AG04449 (cell line): ENCODE measurements at regions not wholly inside any gene's neighbourhood (a gene's known extent, or its start where the extent isn't known, plus 50 kb on each side); places are given as distances from the start of the nearest gene placed in this dataset.

Experiments used
- CTCF ChIA-PET: fragments of 350-600 bp; formaldehyde crosslinking; extraction: SDS; loops from one replicate; lab custom pipeline; 2021; ENCODE audit warnings: antibody characterized with exemption; lab: Yijun Ruan, JAX
- POLR2A ChIA-PET: fragments of 400-600, 350-600 bp; formaldehyde crosslinking; extraction: SDS; loops from one replicate; lab custom pipeline; 2020; ENCODE audit warnings: antibody characterized with exemption, inconsistent platforms; lab: Yijun Ruan, JAX
- DNase-seq: peaks from one replicate; pipeline ENCODE4 v3.0.0-alpha.2; 2010; ENCODE audit warnings: low read depth, low spot score
- H3K4me3 ChIP-seq: 2 replicates; pipeline ENCODE4 v1.5.1; 2011; ENCODE audit warnings: low read depth, mild to moderate bottlenecking, control low read depth, low read length
- CTCF ChIP-seq: IDR thresholded peaks from one replicate; pipeline ENCODE4 v1.5.1; 2011; ENCODE audit warnings: mild to moderate bottlenecking, moderate library complexity, low read length, control low read depth, inconsistent platforms; ENCODE audit not compliant: insufficient read depth; ENCODE audit errors: missing control alignments

GRCh38 chr18:35817604-35818352, 154.7 kb upstream of the RMP24 start:
- CTCF ChIA-PET: no interaction called here
- POLR2A ChIA-PET: no interaction called here
- TF ChIP-seq CTCF: no peak
- no peak overlapping the region for H3K4me3 ChIP-seq
- no peak for DNase-seq

GRCh38 chr18:35818353-35818667, 154.2 kb upstream of the RMP24 start:
- TF ChIP-seq CTCF: no peak

GRCh38 chr18:35822413-35822812, 150.1 kb upstream of the RMP24 start:
- CTCF ChIA-PET: no interaction called here
- POLR2A ChIA-PET: no interaction called here
- H3K4me3 ChIP-seq: no peak overlapping the region
- no peak for DNase-seq
- TF ChIP-seq CTCF: no peak

More at GRCh38 chr18:35818353-35818667, 154.2 kb upstream of the RMP24 start:
- CTCF ChIA-PET: no interaction called here
- H3K4me3 ChIP-seq: no peak overlapping the region
- POLR2A ChIA-PET: no interaction called here
- DNase-seq: no peak

GRCh38 chr18:35826477-35826876, 146.0 kb upstream of the RMP24 start:
- no peak for TF ChIP-seq CTCF
- no peak for DNase-seq
- no peak overlapping the region for H3K4me3 ChIP-seq
- POLR2A ChIA-PET: no interaction called here
- CTCF ChIA-PET: no interaction called here

GRCh38 chr18:35827275-35827902, 145.1 kb upstream of the RMP24 start:
- no peak overlapping the region for H3K4me3 ChIP-seq
- ChIA-PET POLR2A (no interaction called here), CTCF (interaction anchor here (0.6 kb wide), 1 partner anchor 96 kb away, joined by 3 read pairs; no protein-coding TSS in a partner anchor)
- no peak for TF ChIP-seq CTCF
- DNase-seq: no peak

GRCh38 chr18:35827903-35828275, 144.6 kb upstream of the RMP24 start:
- POLR2A ChIA-PET: no interaction called here
- no peak for DNase-seq
- CTCF ChIA-PET: no interaction called here

More at GRCh38 chr18:35827903-35828275, 144.6 kb upstream of the RMP24 start:
- no peak overlapping the region for H3K4me3 ChIP-seq
- TF ChIP-seq CTCF: no peak
